ENCODE measurements at regions not wholly inside any gene's neighbourhood (a gene's known extent, or its start where the extent isn't known, plus 50 kb on each side); places are given as distances from the start of the nearest gene placed in this dataset.

- peaks cover 0 to 8% (median 2%) of the 10 kb centered on the region in 5 donors for H3K9me3 Mint-ChIP-seq
- Histone ChIP-seq H3K27ac (ENCODE audit: low read depth, low read length) (no peak overlapping the region), H3K9me3 (ENCODE audit: low read length) (no peaks in the 10 kb centered on the region), H3K27me3 (ENCODE audit: insufficient read depth, low read length, poor library complexity, severe bottlenecking) (no peaks in the 10 kb centered on the region), H3K4me3 (ENCODE audit: low read length) (no peak overlapping the region), H3K4me1 (ENCODE audit: insufficient read depth, low read length) (no peaks in the 10 kb centered on the region), H3K36me3 (ENCODE audit: insufficient read depth, low read length) (no peaks in the 10 kb centered on the region)
- no peak overlapping the region for H3K4me3 Mint-ChIP-seq
- POLR2A ChIA-PET: no interaction called here
- H3K36me3 Mint-ChIP-seq: no peaks in the 10 kb centered on the region
- peaks cover 0 to 3% of the 10 kb centered on the region in 2 donors for H3K27me3 Mint-ChIP-seq
- no peak for DNase-seq
- H3K4me1 Mint-ChIP-seq: no peaks in the 10 kb centered on the region
- H3K27ac Mint-ChIP-seq: no peak overlapping the region
- CTCF ChIA-PET: no interaction called here
Measured at GRCh38 chr6:84912472-84913322, 148.3 kb upstream of the TBX18 start.

GRCh38 chr6:84910906-84911607 lies 146.7 kb upstream of the TBX18 start:
- Mint-ChIP-seq H3K9me3 (peaks cover 0 to 6% (median 2%) of the 10 kb centered on the region in 5 donors), H3K36me3 (no peaks in the 10 kb centered on the region), H3K4me1 (no peaks in the 10 kb centered on the region), H3K4me3 (no peak overlapping the region), H3K27me3 (peaks cover 0 to 3% of the 10 kb centered on the region in 2 donors), H3K27ac (no peak overlapping the region)
- Histone ChIP-seq H3K36me3 (ENCODE audit: insufficient read depth, low read length) (no peaks in the 10 kb centered on the region), H3K27me3 (ENCODE audit: insufficient read depth, low read length, poor library complexity, severe bottlenecking) (no peaks in the 10 kb centered on the region), H3K27ac (ENCODE audit: low read depth, low read length) (no peak overlapping the region), H3K4me3 (ENCODE audit: low read length) (no peak overlapping the region), H3K9me3 (ENCODE audit: low read length) (no peaks in the 10 kb centered on the region), H3K4me1 (ENCODE audit: insufficient read depth, low read length) (no peaks in the 10 kb centered on the region)
- POLR2A ChIA-PET: no interaction called here
- CTCF ChIA-PET: no interaction called here
- DNase-seq: no peak

GRCh38 chr6:84908304-84908904 lies 144.0 kb upstream of the TBX18 start:
- ChIA-PET POLR2A (no interaction called here), CTCF (no interaction called here)
- H3K27me3 ChIP-seq (ENCODE audit: insufficient read depth, low read length, poor library complexity, severe bottlenecking): no peaks in the 10 kb centered on the region
- no peaks in the 10 kb centered on the region for H3K36me3 Mint-ChIP-seq
- DNase-seq: no peak
- peaks cover 0 to 3% (median 0%) of the 10 kb centered on the region in 5 donors for H3K9me3 Mint-ChIP-seq
- no peak overlapping the region for H3K27ac Mint-ChIP-seq
- no peaks in the 10 kb centered on the region for H3K9me3 ChIP-seq (ENCODE audit: low read length)
- H3K4me3 ChIP-seq (ENCODE audit: low read length): no peak overlapping the region
- H3K36me3 ChIP-seq (ENCODE audit: insufficient read depth, low read length): no peaks in the 10 kb centered on the region
- H3K27me3 Mint-ChIP-seq: no peaks in the 10 kb centered on the region
- H3K4me3 Mint-ChIP-seq: no peak overlapping the region
- H3K27ac ChIP-seq (ENCODE audit: low read depth, low read length): no peak overlapping the region
- no peaks in the 10 kb centered on the region for H3K4me1 ChIP-seq (ENCODE audit: insufficient read depth, low read length)
- H3K4me1 Mint-ChIP-seq: no peaks in the 10 kb centered on the region

- no peaks in the 10 kb centered on the region for H3K4me1 ChIP-seq (ENCODE audit: insufficient read depth, low read length)
- no peak for DNase-seq
- H3K27ac Mint-ChIP-seq: no peak overlapping the region
- no peaks in the 10 kb centered on the region for H3K27me3 Mint-ChIP-seq
- H3K36me3 Mint-ChIP-seq: no peaks in the 10 kb centered on the region
- peaks cover 0 to 3% (median 0%) of the 10 kb centered on the region in 5 donors for H3K9me3 Mint-ChIP-seq
- H3K4me1 Mint-ChIP-seq: no peaks in the 10 kb centered on the region
- no peak overlapping the region for H3K4me3 Mint-ChIP-seq
- ChIA-PET CTCF (no interaction called here), POLR2A (no interaction called here)
- no peaks in the 10 kb centered on the region for H3K9me3 ChIP-seq (ENCODE audit: low read length)
- no peak overlapping the region for H3K4me3 ChIP-seq (ENCODE audit: low read length)
- no peaks in the 10 kb centered on the region for H3K36me3 ChIP-seq (ENCODE audit: insufficient read depth, low read length)
- no peak overlapping the region for H3K27ac ChIP-seq (ENCODE audit: low read depth, low read length)
- H3K27me3 ChIP-seq (ENCODE audit: insufficient read depth, low read length, poor library complexity, severe bottlenecking): no peaks in the 10 kb centered on the region
Measured at GRCh38 chr6:84906514-84906913, 142.1 kb upstream of the TBX18 start.

DNA sequence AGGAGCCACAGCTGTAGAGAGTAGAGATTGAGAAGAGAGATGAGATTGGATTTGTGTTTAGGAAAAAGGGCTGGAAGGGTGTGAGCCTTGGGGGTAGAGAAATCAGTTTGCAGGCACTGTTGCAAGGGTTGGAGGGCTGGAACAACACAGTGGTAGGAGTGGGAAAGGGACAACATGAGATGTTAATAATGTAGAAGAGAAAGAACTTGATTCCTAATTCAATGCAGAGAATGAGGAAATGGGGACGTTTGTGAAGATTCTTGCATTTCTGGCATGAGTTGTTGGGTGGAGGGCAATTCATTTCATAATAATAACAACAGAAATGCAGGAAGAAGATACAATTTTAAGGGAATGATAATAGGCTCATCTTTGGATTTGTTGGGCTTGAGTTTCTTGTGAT lies 141.4 kb upstream of the TBX18 start:
- H3K27ac ChIP-seq (ENCODE audit: low read depth, low read length): no peak overlapping the region
- H3K4me3 ChIP-seq (ENCODE audit: low read length): no peak overlapping the region
- DNase-seq: no peak
- no peaks in the 10 kb centered on the region for H3K4me1 ChIP-seq (ENCODE audit: insufficient read depth, low read length)
- ChIA-PET POLR2A (no interaction called here), CTCF (no interaction called here)
- H3K9me3 ChIP-seq (ENCODE audit: low read length): no peaks in the 10 kb centered on the region
- Mint-ChIP-seq H3K4me1 (no peaks in the 10 kb centered on the region), H3K27ac (no peak overlapping the region), H3K4me3 (no peak overlapping the region), H3K27me3 (no peaks in the 10 kb centered on the region), H3K9me3 (peaks cover 0 to 1% (median 0%) of the 10 kb centered on the region in 5 donors), H3K36me3 (no peaks in the 10 kb centered on the region)
- H3K36me3 ChIP-seq (ENCODE audit: insufficient read depth, low read length): no peaks in the 10 kb centered on the region
- no peaks in the 10 kb centered on the region for H3K27me3 ChIP-seq (ENCODE audit: insufficient read depth, low read length, poor library complexity, severe bottlenecking)

DNA sequence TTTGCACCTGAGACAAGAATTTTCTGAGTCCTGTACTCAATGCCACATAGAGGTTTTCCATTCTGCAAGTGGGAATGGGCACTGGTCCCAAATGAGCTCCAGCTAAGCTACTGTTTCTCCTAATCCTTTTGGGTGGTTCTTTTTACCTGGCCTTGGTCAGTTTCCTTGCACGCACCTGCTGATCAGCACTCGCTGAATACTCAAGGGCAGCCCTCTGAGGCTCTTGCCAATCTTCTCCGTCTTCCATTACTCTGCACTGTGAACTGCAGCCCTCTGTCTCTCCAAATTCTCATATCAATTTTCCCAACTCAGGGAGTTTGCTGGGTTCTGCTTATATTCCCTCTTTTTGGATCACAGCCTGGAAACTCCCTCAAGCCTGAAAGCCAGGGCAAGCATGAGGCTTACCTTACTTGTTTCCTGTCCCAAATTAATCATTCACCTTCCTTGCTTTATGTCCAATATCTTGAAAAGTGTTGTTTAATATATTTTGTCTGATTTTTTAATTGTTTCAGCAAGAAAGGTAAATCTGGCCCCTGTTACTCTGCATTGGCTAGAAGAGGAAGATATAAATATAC lies 138.0 kb upstream of the TBX18 start:
- ChIA-PET POLR2A (no interaction called here), CTCF (no interaction called here)
- Mint-ChIP-seq H3K4me1 (no peaks in the 10 kb centered on the region), H3K9me3 (no peaks in the 10 kb centered on the region), H3K27me3 (no peaks in the 10 kb centered on the region), H3K27ac (no peak overlapping the region), H3K36me3 (no peaks in the 10 kb centered on the region), H3K4me3 (no peak overlapping the region)
- H3K27ac ChIP-seq (ENCODE audit: low read depth, low read length): no peak overlapping the region
- no peak for DNase-seq
- no peaks in the 10 kb centered on the region for H3K4me1 ChIP-seq (ENCODE audit: insufficient read depth, low read length)
- no peak overlapping the region for H3K4me3 ChIP-seq (ENCODE audit: low read length)
- H3K9me3 ChIP-seq (ENCODE audit: low read length): no peaks in the 10 kb centered on the region
- H3K36me3 ChIP-seq (ENCODE audit: insufficient read depth, low read length): no peaks in the 10 kb centered on the region
- no peaks in the 10 kb centered on the region for H3K27me3 ChIP-seq (ENCODE audit: insufficient read depth, low read length, poor library complexity, severe bottlenecking)

DNA sequence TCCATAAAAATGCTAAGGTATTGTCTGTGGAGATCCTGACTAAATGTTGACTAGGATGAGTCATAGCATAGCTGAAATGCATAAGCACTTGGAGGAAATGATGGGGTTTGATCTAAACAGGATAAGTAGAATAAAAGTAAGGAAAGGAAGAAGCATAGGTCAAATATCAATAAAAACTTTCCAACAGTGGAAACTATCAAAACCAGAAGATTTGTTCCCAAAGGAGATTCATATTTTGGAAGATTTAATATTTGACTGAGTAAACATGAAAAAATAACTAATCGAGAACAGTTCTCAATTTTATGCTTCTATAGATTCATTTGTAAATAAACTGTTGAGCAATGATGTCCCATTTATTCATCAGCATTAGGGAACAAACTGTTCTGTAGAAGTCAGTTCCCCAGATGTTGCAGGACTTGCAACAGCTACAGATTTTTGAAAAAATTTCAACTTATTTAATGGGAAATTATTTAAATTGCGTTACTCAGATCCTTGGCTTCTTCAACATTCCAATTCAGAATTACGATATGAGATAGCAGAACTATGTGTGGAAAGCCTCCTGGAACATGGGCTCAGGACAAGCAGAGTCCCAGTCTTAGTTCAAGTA lies 133.7 kb upstream of the TBX18 start:
- ChIA-PET CTCF (no interaction called here), POLR2A (no interaction called here)
- no peaks in the 10 kb centered on the region for H3K9me3 ChIP-seq (ENCODE audit: low read length)
- Mint-ChIP-seq H3K4me3 (no peak overlapping the region), H3K27me3 (no peaks in the 10 kb centered on the region), H3K36me3 (no peaks in the 10 kb centered on the region), H3K4me1 (no peaks in the 10 kb centered on the region), H3K27ac (no peak overlapping the region), H3K9me3 (peaks cover 0 to 9% (median 0%) of the 10 kb centered on the region in 5 donors)
- no peaks in the 10 kb centered on the region for H3K4me1 ChIP-seq (ENCODE audit: insufficient read depth, low read length)
- no peaks in the 10 kb centered on the region for H3K36me3 ChIP-seq (ENCODE audit: insufficient read depth, low read length)
- no peak overlapping the region for H3K4me3 ChIP-seq (ENCODE audit: low read length)
- no peaks in the 10 kb centered on the region for H3K27me3 ChIP-seq (ENCODE audit: insufficient read depth, low read length, poor library complexity, severe bottlenecking)
- H3K27ac ChIP-seq (ENCODE audit: low read depth, low read length): no peak overlapping the region
- no peak for DNase-seq

DNA sequence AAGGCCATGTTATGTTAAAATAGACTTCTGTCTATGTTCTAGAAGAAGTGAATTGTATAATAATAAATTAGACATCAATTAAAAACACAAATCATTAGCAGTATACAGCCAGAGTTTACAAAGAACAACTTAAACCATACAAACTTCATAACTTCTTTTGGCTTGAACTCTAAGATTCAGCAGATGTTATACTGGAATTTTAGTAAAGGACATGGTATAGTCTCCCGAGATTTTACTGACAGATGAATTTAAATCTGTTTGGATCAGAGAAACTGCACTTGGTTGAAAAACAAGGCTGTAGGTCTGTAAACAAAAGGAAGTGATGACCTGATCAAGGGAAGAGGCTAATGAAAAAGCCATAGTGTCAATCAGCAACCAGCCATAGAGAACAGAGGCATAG lies 132.6 kb upstream of the TBX18 start:
- Histone ChIP-seq H3K4me1 (ENCODE audit: insufficient read depth, low read length) (no peaks in the 10 kb centered on the region), H3K27me3 (ENCODE audit: insufficient read depth, low read length, poor library complexity, severe bottlenecking) (no peaks in the 10 kb centered on the region), H3K4me3 (ENCODE audit: low read length) (no peak overlapping the region), H3K9me3 (ENCODE audit: low read length) (no peaks in the 10 kb centered on the region), H3K27ac (ENCODE audit: low read depth, low read length) (no peak overlapping the region), H3K36me3 (ENCODE audit: insufficient read depth, low read length) (no peaks in the 10 kb centered on the region)
- POLR2A ChIA-PET: no interaction called here
- H3K4me3 Mint-ChIP-seq: no peak overlapping the region
- no peaks in the 10 kb centered on the region for H3K4me1 Mint-ChIP-seq
- CTCF ChIA-PET: no interaction called here
- H3K27ac Mint-ChIP-seq: no peak overlapping the region
- H3K36me3 Mint-ChIP-seq: no peaks in the 10 kb centered on the region
- no peak for DNase-seq
- H3K9me3 Mint-ChIP-seq: peaks cover 0 to 9% (median 0%) of the 10 kb centered on the region in 5 donors
- no peaks in the 10 kb centered on the region for H3K27me3 Mint-ChIP-seq

Measured in CD8-positive, alpha-beta memory T cell (primary cell).